ENCODE measurements at regions not wholly inside any gene's neighbourhood (a gene's known extent, or its start where the extent isn't known, plus 50 kb on each side); places are given as distances from the start of the nearest gene placed in this dataset.
"Not testable (repeated sequence)": the region's sequence is repeated elsewhere in the genome, so short reads cannot be mapped to it uniquely, and the experiment has no call there.

DNA sequence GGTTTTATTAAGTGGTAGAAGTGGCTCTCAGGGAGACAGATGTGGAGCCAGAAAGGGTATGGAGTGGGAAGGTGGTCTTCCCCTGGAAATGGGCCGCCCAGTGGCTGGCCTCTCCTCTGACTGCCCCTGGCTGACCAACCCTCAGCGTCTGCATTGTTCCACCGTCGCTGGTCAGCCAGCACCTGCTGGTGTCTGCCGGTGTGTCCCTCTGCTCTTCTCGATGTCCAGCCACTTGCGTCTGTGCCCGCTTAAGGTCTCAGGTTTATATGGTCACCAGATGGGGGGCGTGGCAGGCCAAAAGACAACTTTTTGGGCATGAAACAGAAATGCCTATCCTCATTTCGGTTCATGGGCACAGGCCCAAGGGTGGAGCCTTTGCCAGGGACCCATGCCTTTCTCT lies 1221.5 kb downstream of the JRKL start:
- no peak for DNase-seq

DNA sequence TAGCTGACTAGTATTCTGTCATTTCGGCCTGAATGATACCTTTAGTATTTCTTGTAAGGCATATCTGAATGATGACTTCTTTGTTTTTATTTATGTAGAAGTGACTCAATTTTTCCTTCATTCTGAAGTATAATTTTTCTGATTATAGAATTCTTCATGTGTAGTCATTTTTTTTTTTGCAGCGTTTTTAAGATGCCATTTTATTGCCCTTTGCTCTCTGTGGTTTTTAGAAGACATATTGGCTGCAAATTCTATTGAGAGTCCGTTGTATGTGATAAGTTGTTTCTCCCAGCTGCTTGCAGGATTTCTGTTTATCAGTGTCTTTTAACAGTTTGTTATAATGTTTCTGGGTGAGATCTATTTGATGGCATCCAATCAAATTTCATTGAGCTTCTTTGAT lies 1224.8 kb downstream of the JRKL start:
- DNase-seq: no peak

DNA sequence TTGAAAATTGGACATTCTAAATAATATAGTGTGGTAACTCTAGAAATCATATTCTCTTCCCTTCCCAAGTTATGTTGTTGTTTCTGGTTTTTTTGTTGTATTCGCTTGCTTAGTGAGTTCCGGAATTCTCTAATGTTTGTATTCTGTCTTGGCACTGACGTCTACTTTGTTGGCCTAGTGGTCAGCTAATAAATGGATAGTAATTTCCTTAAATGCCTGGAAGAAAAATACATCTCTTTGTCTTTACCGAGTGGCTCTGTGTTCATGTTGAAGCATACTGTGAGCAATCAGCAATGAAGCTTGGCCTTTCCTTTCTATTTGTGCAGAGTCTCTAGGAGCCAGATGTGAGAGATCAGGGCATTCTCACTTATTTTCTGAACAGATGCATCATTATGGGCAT lies 1225.7 kb downstream of the JRKL start:
- no peak for DNase-seq

DNA sequence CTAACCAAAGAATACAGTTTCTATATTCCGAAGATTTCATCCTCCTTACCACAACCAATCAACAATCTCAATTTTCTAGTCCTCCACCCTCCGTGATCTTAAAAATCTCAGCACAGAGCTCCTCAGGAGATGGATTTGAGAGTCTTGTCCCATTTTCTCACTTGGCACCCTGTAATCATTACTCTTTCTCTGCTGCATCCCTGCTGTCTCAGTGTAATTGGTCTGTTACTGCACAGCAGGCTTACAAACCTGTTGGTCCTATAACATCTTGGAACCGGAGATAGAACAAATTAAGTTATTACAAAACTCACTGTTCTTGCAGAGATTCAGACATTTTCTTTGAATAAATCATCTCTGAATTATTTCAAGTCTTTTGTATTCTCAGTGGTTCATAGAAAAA lies 1227.2 kb downstream of the JRKL start:
- DNase-seq: no peak

DNA sequence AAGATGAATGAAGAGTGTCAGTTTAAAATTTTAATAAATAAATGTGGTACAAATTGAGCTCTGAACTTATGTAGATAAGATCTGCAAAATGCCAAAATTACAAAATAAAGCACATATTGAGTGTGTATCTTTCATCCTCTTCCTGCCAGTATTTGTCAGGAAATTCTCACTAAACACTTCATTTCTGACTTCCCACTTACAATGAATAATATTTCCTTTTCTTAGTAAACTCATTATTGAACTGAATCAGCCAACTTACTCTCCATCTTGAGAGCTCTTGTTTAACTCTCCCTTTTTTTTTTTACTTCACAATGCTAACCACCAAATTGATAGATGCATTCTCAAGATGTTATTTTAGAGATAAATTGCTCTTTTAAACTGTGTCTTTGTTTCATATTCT lies 1230.2 kb downstream of the JRKL start:
- no peak for DNase-seq

- no peak for DNase-seq
These were observed 1231.5 kb downstream of the JRKL start for GRCh38 chr11:97621282-97621681.

DNA sequence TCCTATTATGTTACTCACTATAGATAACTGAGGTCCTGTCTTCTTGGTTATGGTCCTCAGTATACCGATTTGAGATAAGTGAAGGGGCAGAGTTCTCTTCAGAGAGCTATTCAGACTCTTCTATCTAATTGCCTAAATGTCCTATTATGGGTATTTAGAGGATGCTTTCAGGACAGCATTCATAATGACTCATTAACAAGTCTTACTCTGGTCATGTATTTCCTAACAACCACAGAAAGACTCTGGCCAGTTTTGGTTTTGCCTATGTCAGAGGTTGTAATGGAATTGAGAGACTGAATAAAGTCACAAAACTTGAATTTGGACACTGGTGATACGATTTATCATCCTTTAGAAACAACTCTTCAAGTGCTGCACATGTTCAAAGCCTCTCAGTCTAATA lies 1233.0 kb downstream of the JRKL start:
- DNase-seq: no peak

- DNase-seq: not testable (repeated sequence)
These were observed 1246.9 kb downstream of the JRKL start for GRCh38 chr11:97636741-97637140.

- no peak for DNase-seq
These were observed 1247.9 kb downstream of the JRKL start for GRCh38 chr11:97637701-97638100.

DNA sequence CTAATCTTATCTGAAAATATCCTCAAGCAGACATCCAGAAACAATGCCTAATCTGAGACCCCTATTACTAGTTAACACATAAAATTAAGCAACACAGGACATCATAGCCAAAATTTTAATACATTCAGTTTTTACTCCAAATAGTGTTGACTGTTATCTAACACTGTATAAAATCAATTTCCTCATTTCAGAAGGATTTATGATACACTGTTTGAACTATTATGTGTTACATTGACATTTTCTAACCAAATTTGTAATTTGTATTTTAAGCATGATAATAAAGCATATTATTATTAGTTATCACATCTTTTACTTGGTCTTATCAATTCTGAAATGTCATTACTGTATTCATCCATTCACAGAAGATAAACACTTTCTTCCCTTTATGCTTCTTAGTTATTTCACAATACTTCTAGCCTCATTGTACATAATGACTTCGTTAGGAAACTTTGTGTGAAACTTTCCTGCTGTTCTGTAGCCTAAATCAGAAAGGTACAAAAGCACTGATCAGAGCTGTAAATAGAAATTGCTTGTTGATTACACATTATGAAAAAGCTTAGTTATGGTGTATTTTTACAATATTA lies 1248.9 kb downstream of the JRKL start:
- no peak for DNase-seq

DNA sequence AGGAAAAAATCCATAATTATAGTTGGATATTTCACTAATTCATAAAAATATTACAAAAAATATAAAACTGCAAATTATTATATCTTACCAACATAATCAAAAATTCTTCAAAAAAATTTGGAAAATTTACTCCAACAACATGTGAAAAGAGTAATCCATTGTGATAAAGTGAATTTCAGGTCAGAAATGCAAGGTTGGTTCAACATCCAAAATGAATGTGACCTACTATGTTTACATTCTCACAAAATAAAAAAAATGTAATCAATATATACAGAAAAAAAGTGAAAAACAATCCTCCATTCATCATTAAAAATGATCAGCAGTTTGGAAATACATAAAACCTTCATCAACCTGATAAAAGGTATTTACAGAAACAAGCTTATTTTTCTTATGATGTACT lies 1252.2 kb downstream of the JRKL start:
- DNase-seq: no peak

- no peak for DNase-seq
These were observed 1255.9 kb downstream of the JRKL start for GRCh38 chr11:97645736-97646135.

DNA sequence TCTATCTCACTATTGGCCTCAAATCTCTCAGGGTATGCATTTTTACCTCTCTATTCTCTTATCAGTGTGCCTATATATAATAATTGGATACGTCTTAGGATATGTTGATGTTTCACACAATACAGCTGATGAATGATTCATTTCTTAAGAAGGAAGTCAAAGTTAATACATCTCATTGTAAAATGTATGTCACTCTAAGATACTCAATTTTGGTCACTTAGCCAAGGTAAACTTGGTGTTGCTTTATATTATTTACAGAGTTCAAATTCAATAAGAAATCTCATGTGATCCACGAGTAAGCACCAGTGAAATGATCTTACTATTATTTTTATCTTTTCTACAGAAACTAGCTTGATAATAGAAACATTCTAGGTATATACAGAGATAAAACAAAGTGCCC lies 1266.5 kb downstream of the JRKL start:
- no peak for DNase-seq

DNA sequence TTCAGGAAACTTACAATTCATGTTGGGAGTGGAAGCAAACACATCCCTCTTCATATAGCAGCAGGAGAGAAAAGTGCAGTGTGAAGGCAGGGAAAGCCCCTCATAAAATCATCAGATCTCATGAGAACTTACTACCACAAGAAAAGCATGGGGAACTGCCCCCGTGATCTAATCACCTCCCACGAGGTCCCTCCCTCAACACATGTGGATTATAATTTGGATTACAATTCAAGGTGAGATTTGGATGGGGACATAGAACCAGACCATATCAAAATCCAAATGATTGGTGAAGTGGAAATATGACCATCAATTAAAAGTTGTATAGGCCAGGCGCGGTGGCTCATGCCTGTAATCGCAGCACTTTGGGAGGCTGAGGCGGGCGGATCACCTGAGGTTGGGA lies 1268.0 kb downstream of the JRKL start:
- no peak for DNase-seq

DNA sequence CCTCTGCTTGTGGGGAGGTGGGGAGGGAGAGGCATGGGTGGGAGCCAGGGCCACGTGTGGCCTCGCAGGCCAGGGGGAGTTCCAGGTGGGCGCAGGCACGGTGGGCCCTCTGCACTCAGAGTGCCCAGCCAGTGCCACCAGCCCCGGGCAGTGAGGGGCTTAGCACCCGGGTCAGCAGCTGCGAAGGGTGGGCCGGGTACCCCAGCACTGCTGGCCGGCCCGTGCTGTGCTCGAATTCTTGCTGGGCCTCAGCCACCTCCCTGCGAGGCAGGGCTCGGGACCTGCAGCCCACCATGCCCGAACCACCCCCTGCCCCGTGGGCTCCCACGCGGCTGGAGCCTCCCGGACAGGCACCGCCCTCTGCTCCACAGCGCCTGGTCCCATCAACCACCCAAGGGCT lies 1277.2 kb downstream of the JRKL start:
- no peak for DNase-seq

GRCh38 chr11:97683733-97684132 lies 1293.9 kb downstream of the JRKL start:
- DNase-seq: no peak

GRCh38 chr11:97684486-97685439 lies 1295.0 kb downstream of the JRKL start:
- no peak for DNase-seq

DNA sequence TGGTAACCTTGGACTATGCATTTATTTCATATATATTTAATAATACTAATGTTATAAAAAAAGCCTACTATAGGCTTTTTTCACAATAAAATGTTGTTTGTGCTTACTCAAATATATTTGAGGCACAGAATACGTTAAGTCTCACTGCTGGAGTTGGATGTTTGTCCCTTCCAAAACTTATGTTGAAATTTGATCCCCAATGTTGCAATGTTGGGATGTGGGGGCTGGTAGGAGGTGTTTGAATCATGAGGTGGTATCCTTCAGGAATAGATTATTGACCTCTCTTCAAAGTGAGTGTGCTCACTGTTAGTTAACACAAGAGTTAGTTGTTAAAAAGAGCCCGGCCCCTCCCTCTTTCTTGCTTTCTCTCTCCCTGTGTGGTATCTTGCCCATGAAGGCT lies 1295.9 kb downstream of the JRKL start:
- no peak for DNase-seq

GRCh38 chr11:97687111-97687510 lies 1297.3 kb downstream of the JRKL start:
- DNase-seq: no peak

DNA sequence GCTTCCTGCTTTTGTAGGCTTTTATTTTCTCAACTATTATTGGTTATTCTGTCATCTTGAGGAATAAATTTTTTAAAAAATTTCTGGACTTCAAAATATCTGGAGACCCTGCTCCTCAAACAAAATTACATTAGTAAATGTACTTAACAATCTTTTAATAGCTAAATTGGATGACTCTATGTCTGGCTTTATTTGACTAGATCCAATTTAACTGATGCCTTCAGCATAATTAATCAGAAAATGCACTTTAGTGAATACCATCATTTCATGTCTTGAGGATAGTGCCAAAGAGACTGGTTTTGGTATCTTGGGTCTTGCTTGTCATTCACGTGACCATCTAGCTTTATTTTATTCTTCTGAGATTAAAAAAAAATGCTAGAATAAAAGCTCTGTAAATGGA lies 1301.2 kb downstream of the JRKL start:
- no peak for DNase-seq

- no peak for DNase-seq
These were observed 1313.1 kb downstream of the JRKL start for GRCh38 chr11:97702951-97703350.

DNA sequence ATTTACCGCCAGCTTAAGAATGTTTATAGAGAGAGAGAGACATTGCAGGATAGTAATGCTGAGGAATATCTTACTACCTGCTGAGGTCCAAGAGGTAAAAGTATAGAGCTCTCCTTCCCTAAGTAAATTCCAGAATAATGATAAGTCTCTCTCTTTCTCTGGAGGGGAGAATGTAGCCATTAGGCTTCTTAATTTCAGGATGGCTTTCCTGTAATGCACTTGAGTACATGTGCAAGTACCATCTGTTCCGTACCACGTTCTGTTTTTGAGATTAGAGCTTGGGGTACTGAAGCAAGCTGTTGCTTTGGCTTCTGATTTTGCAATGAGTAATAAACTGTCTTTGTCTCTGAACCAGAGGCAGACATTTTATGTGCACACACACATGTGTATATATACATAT lies 1314.0 kb downstream of the JRKL start:
- DNase-seq: no peak

DNA sequence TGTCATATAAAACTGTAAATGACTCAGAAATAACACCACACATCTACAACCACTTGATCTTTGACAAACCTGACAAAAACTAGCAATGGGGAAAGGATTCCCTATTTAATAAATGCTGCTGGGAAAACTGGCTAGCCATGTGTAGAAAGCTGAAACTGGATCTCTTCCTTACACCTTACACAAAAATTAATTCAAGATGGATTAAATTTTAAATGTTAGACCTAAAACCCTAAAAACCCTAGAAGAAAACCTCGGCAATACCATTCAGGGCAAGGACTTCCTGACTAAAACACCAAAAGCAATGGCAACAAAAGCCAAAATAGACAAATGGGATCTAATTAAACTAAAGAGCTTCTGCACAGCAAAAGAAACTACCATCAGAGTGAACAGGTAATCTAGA lies 1315.3 kb upstream of the CNTN5 start:
- DNase-seq: not testable (repeated sequence)

DNA sequence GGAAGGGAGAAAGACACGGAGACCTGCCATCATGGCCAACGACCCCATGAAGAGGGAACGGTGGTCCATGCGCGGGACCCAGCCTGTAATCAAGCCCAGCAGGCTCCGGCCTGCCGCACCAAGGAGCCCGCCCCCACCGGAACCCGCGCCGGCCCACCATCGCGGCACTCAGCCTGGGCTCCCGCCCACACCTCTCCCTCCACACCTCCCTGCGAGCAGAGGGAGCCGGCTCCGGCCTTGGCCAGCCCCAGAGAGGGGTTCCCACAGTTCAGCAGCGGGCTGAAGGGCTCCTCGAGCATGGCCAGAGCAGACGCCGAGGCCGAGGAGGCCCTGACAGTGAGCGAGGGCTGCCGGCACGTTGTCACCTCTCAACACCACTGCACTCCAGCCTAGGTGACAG lies 1302.8 kb upstream of the CNTN5 start:
- no peak for DNase-seq

DNA sequence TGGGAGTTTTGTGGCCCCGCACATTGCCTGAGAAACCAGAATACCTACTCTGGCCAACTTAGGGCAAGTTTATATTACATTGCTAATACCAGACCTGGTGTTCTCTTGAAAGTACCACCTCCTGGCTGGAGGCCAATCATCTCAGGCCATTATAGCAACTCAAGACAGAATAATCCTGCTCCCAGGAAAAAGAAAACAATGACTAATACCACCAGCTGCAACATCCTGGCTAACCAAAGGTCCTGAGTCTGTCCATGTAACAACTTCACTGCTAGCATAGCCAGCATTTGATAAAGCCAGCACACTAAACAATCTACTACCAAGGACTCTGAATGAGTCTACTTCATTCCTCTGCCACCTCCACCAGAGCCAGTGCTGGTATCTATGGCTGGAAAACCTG lies 1298.7 kb upstream of the CNTN5 start:
- DNase-seq: no peak

Data from CD4-positive, alpha-beta T cell treated with Interleukin-4 for 1 hour (primary cell).